ENCODE measurements at regions not wholly inside any gene's neighbourhood (a gene's known extent, or its start where the extent isn't known, plus 50 kb on each side); places are given as distances from the start of the nearest gene placed in this dataset.

GRCh38 chr9:108012886-108013665 lies 523.5 kb upstream of the KLF4 start:
- Histone ChIP-seq H3K23ac (ENCODE audit: insufficient read length, low read depth, low read length) (no peak overlapping the region), H3K4me1 (ENCODE audit: insufficient read depth, low read length) (no peaks in the 10 kb centered on the region), H3T11ph (ENCODE audit: low read length) (no peak overlapping the region), H3K27ac (ENCODE audit: insufficient read length, low read depth, low read length) (no peak overlapping the region), H3K4me2 (ENCODE audit: insufficient read depth, insufficient read length, low read length) (no peak overlapping the region), H3K4ac (ENCODE audit: low read depth, low read length) (no peak overlapping the region), H2BK12ac (ENCODE audit: insufficient read length, low read depth, low read length) (no peak overlapping the region), H2BK15ac (ENCODE audit: low read depth, low read length) (no peak overlapping the region), H2BK5ac (ENCODE audit: insufficient read length, low read length) (no peak overlapping the region), H3K23me2 (ENCODE audit: insufficient read length, low read depth, low read length, poor library complexity, severe bottlenecking) (no peaks in the 10 kb centered on the region), H3K56ac (ENCODE audit: insufficient read length, low read depth, low read length) (no peak overlapping the region), H4K20me1 (ENCODE audit: control insufficient read depth, insufficient read depth, insufficient read length) (no peaks in the 10 kb centered on the region), H4K8ac (replicated peaks; ENCODE audit: insufficient read length, low read depth, low read length) (no peak overlapping the region), H3K14ac (ENCODE audit: insufficient read depth, low read length) (no peak overlapping the region), H3K27me3 (ENCODE audit: insufficient read depth, low read length) (no peaks in the 10 kb centered on the region), H2AFZ (ENCODE audit: low read length) (no peak overlapping the region), H2AK5ac (ENCODE audit: insufficient read length, low read length) (no peak overlapping the region), H3K79me1 (ENCODE audit: insufficient read depth, low read depth, low read length, poor library complexity, severe bottlenecking) (no peaks in the 10 kb centered on the region), H4K91ac (ENCODE audit: insufficient read length, low read depth, low read length) (no peak overlapping the region), H3K9me3 (ENCODE audit: control insufficient read depth, low read depth, low read length) (no peaks in the 10 kb centered on the region), H2BK120ac (ENCODE audit: low read depth, low read length, poor library complexity, severe bottlenecking) (no peak overlapping the region), H3K18ac (ENCODE audit: insufficient read length, low read depth, low read length) (no peak overlapping the region), H3K79me2 (ENCODE audit: insufficient read depth, low read length) (no peaks in the 10 kb centered on the region), H4K5ac (ENCODE audit: insufficient read length, low read depth, low read length) (no peak overlapping the region), H2BK20ac (ENCODE audit: low read depth, low read length, poor library complexity, severe bottlenecking) (no peak overlapping the region), H3K9ac (ENCODE audit: extremely low read depth, insufficient read length, low read length) (no peak overlapping the region)
- TF ChIP-seq CTCF (conservative IDR thresholded peaks at IDR 0.05) = no peak
- WGBS (ENCODE audit: extremely low coverage, insufficient read length, low lambda C conversion rate) = no CpG with 5 or more reads among the region's 3 CpGs
- Mint-ChIP-seq H3K27me3 (ENCODE audit: low read depth) (no peaks in the 10 kb centered on the region; the same call in 1 of the 2 replicates), H3K4me1 (peaks cover 16% of the 10 kb centered on the region in 2 experiments), H3K4me3 (no peak overlapping the region), H3K9me3 (no peaks in the 10 kb centered on the region; a peak in 1 of 5 replicates), H3K27ac (no peak overlapping the region), H3K36me3 (ENCODE audit: insufficient read depth in 1 of 3, low read depth in 3 of 3) (no peaks in the 10 kb centered on the region)
- no peak for DNase-seq
